H1 (cell line): ENCODE measurements at regions not wholly inside any gene's neighbourhood (a gene's known extent, or its start where the extent isn't known, plus 50 kb on each side); places are given as distances from the start of the nearest gene placed in this dataset.

Experiments used
- CTCF ChIA-PET: fragments of 300-600 bp; sonication (Branson Sonifier 250); formaldehyde crosslinking; loops from one replicate; lab custom pipeline; 2021; ENCODE audit not compliant: partially characterized antibody; lab: Charles Lee
- POLR2A ChIA-PET: fragments of 300-600 bp; sonication (Branson Sonifier 250); formaldehyde crosslinking; loops from one replicate; lab custom pipeline; 2021; ENCODE audit warnings: inconsistent platforms; ENCODE audit not compliant: partially characterized antibody; lab: Charles Lee
- DNase-seq, 2 experiments: peaks; one replicate each; pipeline versions ENCODE4 v3.0.0 to v3.0.0-alpha.2; 2010 to 2022; ENCODE audit warnings: low spot score in 2 of 2, low read depth in 1 of 2, mixed read lengths in 1 of 2
- FAIRE-seq: peaks from 2 replicates; lab custom pipeline; 2011; peaks lifted over from hg19 to GRCh38; lab: Jason Lieb, UNC
- H2AFZ ChIP-seq: 2 replicates; pipeline ENCODE4 v1.8.1; 2012; ENCODE audit warnings: low read length, inconsistent platforms
- H2AK5ac ChIP-seq: 2 replicates; pipeline ENCODE4 v1.6.1; 2013; ENCODE audit warnings: low read depth, low read length
- H2BK120ac ChIP-seq: replicated peaks from 2 replicates; pipeline ENCODE3; 2013; ENCODE audit warnings: low read depth, low read length, inconsistent platforms
- H2BK12ac ChIP-seq: 2 replicates; pipeline ENCODE4 v1.6.1; 2013; ENCODE audit warnings: low read depth, low read length
- H2BK15ac ChIP-seq: 2 replicates; pipeline ENCODE4 v1.6.1; 2013; ENCODE audit warnings: low read length
- H2BK20ac ChIP-seq: 2 replicates; pipeline ENCODE4 v1.6.1; 2013; ENCODE audit warnings: low read length
- H2BK5ac ChIP-seq: 2 replicates; pipeline ENCODE4 v1.6.1; 2013; ENCODE audit warnings: low read depth, low read length
- H3K14ac ChIP-seq: 2 replicates; pipeline ENCODE4 v1.6.1; 2013; ENCODE audit warnings: inconsistent platforms; ENCODE audit not compliant: insufficient read length
- H3K18ac ChIP-seq: 2 replicates; pipeline ENCODE4 v1.6.1; 2013; ENCODE audit warnings: low read length; ENCODE audit errors: extremely low read depth
- H3K23ac ChIP-seq: 2 replicates; pipeline ENCODE4 v1.6.1; 2013; ENCODE audit warnings: inconsistent platforms; ENCODE audit not compliant: insufficient read length
- H3K23me2 ChIP-seq: 2 replicates; pipeline ENCODE4 v1.6.1; 2013; ENCODE audit warnings: low read depth, low read length
- H3K27ac ChIP-seq: 2 replicates; pipeline ENCODE4 v1.6.1; 2011; ENCODE audit warnings: low read depth, low read length, inconsistent platforms
- H3K27me3 ChIP-seq, 4 experiments: replicated peaks in 1 of 4; 1 replicate in 1 of 4; 2 replicates in 3 of 4; pipeline versions ENCODE4 v1.6.1 to v1.8.1; 2011 to 2013; ENCODE audit warnings: low read length in 3 of 4, mild to moderate bottlenecking in 3 of 4, inconsistent platforms in 2 of 4, mixed read lengths in 2 of 4, moderate library complexity in 1 of 4; ENCODE audit not compliant: control insufficient read depth in 3 of 4, insufficient read depth in 3 of 4; ENCODE audit errors: extremely low read depth in 1 of 4
- H3K36me3 ChIP-seq, 4 experiments: 2 replicates each; pipeline versions ENCODE4 v1.6.1 to v1.8.1; 2011 to 2013; ENCODE audit warnings: mild to moderate bottlenecking in 4 of 4, low read length in 3 of 4, moderate library complexity in 2 of 4, control low read depth in 1 of 4, inconsistent platforms in 1 of 4; ENCODE audit not compliant: insufficient read depth in 4 of 4, control insufficient read depth in 2 of 4
- H3K4ac ChIP-seq: replicated peaks from 2 replicates; pipeline ENCODE3; 2013; ENCODE audit warnings: low read length, low read depth, mixed read lengths, inconsistent platforms; ENCODE audit not compliant: insufficient read length
- H3K4me1 ChIP-seq, 4 experiments: replicated peaks in 1 of 4; 1 replicate in 1 of 4; 2 replicates in 3 of 4; pipeline versions ENCODE4 v1.6.1 to v1.8.1; 2011 to 2013; ENCODE audit warnings: low read length in 3 of 4, inconsistent platforms in 2 of 4, mixed read lengths in 1 of 4; ENCODE audit not compliant: insufficient read depth in 4 of 4, control insufficient read depth in 3 of 4
- H3K4me2 ChIP-seq, 2 experiments: 2 replicates each; pipeline versions ENCODE4 v1.6.1 to v1.8.1; 2011 to 2013; ENCODE audit warnings: low read depth in 2 of 2, low read length in 2 of 2, control low read depth in 1 of 2, inconsistent platforms in 1 of 2, mild to moderate bottlenecking in 1 of 2; ENCODE audit not compliant: insufficient read depth in 1 of 2
- H3K4me3 ChIP-seq, 4 experiments: fragments of 200-600, 300-600 bp in 1 of 4; sonication (generic), shearing (Covaris generic), sonication (Bioruptor Twin) in 1 of 4; 2 replicates each; pipeline versions ENCODE4 v1.5.1 to v1.8.1; 2011 to 2016; ENCODE audit warnings: low read length in 4 of 4, low read depth in 3 of 4, control low read depth in 2 of 4, inconsistent platforms in 2 of 4, mild to moderate bottlenecking in 2 of 4, mixed read lengths in 1 of 4, moderate library complexity in 1 of 4; ENCODE audit not compliant: insufficient read depth in 2 of 4; ENCODE audit errors: extremely low read depth in 1 of 4
- H3K56ac ChIP-seq: replicated peaks from 2 replicates; pipeline ENCODE3; 2013; ENCODE audit warnings: low read depth, mild to moderate bottlenecking, mixed read lengths, low read length, inconsistent platforms; ENCODE audit not compliant: insufficient read length
- H3K79me1 ChIP-seq: 2 replicates; pipeline ENCODE4 v1.6.1; 2013; ENCODE audit warnings: low read depth, low read length, control low read depth
- H3K79me2 ChIP-seq, 2 experiments: 2 replicates each; pipeline versions ENCODE4 v1.6.1 to v1.8.1; 2012 to 2013; ENCODE audit warnings: low read length in 2 of 2, mild to moderate bottlenecking in 2 of 2, inconsistent platforms in 1 of 2; ENCODE audit not compliant: insufficient read depth in 2 of 2, control insufficient read depth in 1 of 2
- H3K9ac ChIP-seq, 4 experiments: replicated peaks in 1 of 4; 1 replicate in 1 of 4; 2 replicates in 3 of 4; pipeline versions ENCODE4 v1.6.1 to v1.8.1; 2011 to 2013; ENCODE audit warnings: low read depth in 3 of 4, low read length in 3 of 4, control low read depth in 2 of 4, mild to moderate bottlenecking in 2 of 4, moderate library complexity in 2 of 4, inconsistent platforms in 1 of 4; ENCODE audit errors: extremely low read depth in 1 of 4
- H3K9me3 ChIP-seq, 2 experiments: 2 replicates each; pipeline versions ENCODE4 v1.6.1 to v1.8.1; 2012 to 2013; ENCODE audit warnings: mild to moderate bottlenecking in 2 of 2, moderate library complexity in 2 of 2, control low read depth in 1 of 2, inconsistent platforms in 1 of 2, low read depth in 1 of 2, low read length in 1 of 2, mixed read lengths in 1 of 2; ENCODE audit not compliant: insufficient read depth in 2 of 2
- H4K20me1 ChIP-seq, 2 experiments: replicated peaks in 1 of 2; 2 replicates each; pipeline versions ENCODE3 to v1.8.1; 2011 to 2013; ENCODE audit warnings: inconsistent platforms in 2 of 2, low read length in 2 of 2, mild to moderate bottlenecking in 1 of 2; ENCODE audit not compliant: insufficient read depth in 2 of 2, control insufficient read depth in 1 of 2
- H4K5ac ChIP-seq: 2 replicates; pipeline ENCODE4 v1.6.1; 2013; ENCODE audit warnings: low read length, low read depth, mixed read lengths, inconsistent platforms; ENCODE audit not compliant: insufficient read length
- H4K8ac ChIP-seq: 2 replicates; pipeline ENCODE4 v1.8.0; 2013; ENCODE audit warnings: mild to moderate bottlenecking, moderate library complexity, low read length, inconsistent platforms; ENCODE audit not compliant: insufficient read depth; ENCODE audit errors: extremely low read depth
- H4K91ac ChIP-seq: replicated peaks from 2 replicates; pipeline ENCODE3; 2013; ENCODE audit warnings: low read length, mixed read lengths, inconsistent platforms; ENCODE audit not compliant: insufficient read length
- BRCA1 ChIP-seq: IDR thresholded peaks from 2 replicates; pipeline ENCODE4 v1.6.1; 2012; ENCODE audit warnings: low read depth, low read length, improper control_type of control experiment
- CBX5 ChIP-seq: fragments of 300-800, 300-1000 bp; sonication (generic); IDR thresholded peaks from 2 replicates; pipeline ENCODE4 v1.7.1; 2016; ENCODE audit warnings: antibody characterized with exemption, low read length, low read depth
- CEBPB ChIP-seq: IDR thresholded peaks from 2 replicates; pipeline ENCODE4 v1.6.1; 2012; ENCODE audit warnings: low read depth, low read length
- EGR1 ChIP-seq: IDR thresholded peaks from 2 replicates; pipeline ENCODE4 v1.6.1; 2011; ENCODE audit warnings: low read depth, low read length, borderline replicate concordance
- FOSL1 ChIP-seq: IDR thresholded peaks from 2 replicates; pipeline ENCODE4 v1.6.1; 2011; ENCODE audit warnings: mild to moderate bottlenecking, low read depth, low read length, moderate library complexity; ENCODE audit not compliant: insufficient read depth
- JUN ChIP-seq: IDR thresholded peaks from 2 replicates; pipeline ENCODE4 v1.6.1; 2011; ENCODE audit warnings: low read depth, mild to moderate bottlenecking, improper control_type of control experiment, low read length
- KDM4A ChIP-seq: IDR thresholded peaks from one replicate; pipeline ENCODE4 v1.7.1; 2012; ENCODE audit warnings: low read depth, mild to moderate bottlenecking, moderate library complexity, low read length, inconsistent platforms; ENCODE audit not compliant: severe bottlenecking
- TCF12 ChIP-seq: IDR thresholded peaks from 2 replicates; pipeline ENCODE4 v1.6.1; 2011; ENCODE audit warnings: low read depth, mild to moderate bottlenecking, low read length
- ZNF274 ChIP-seq: IDR thresholded peaks from 2 replicates; pipeline ENCODE4 v1.7.0; 2012; ENCODE audit warnings: low read length, borderline replicate concordance; ENCODE audit errors: extremely low read depth
- WGBS, 2 experiments: shearing (Covaris generic) in 1 of 2; methylation state at CpG; one replicate each; pipeline versions ENCODE4 v1.1.6 to v1.1.7; 2013 to 2015; ENCODE audit warnings: low lambda C conversion rate in 2 of 2, mixed read lengths in 2 of 2, inconsistent platforms in 1 of 2, low coverage in 1 of 2, missing lambda C conversion rate in 1 of 2; ENCODE audit not compliant: insufficient replicate concordance in 2 of 2, insufficient coverage in 1 of 2, insufficient read length in 1 of 2; ENCODE audit errors: extremely low coverage in 1 of 2, missing lambda C conversion rate in 1 of 2; 5-methylcytosine and 5-hydroxymethylcytosine counted together
- TF ChIP-seq, protein P1 (sequence below): IDR thresholded peaks from 2 replicates; pipeline ENCODE4 v1.6.1; 2012; ENCODE audit warnings: low read length, inconsistent platforms
- TF ChIP-seq, protein P2 (sequence below): IDR thresholded peaks from 2 replicates; pipeline ENCODE4 v1.6.1; 2011; ENCODE audit warnings: low read depth, mild to moderate bottlenecking, low read length; ENCODE audit not compliant: insufficient read depth

DNA sequence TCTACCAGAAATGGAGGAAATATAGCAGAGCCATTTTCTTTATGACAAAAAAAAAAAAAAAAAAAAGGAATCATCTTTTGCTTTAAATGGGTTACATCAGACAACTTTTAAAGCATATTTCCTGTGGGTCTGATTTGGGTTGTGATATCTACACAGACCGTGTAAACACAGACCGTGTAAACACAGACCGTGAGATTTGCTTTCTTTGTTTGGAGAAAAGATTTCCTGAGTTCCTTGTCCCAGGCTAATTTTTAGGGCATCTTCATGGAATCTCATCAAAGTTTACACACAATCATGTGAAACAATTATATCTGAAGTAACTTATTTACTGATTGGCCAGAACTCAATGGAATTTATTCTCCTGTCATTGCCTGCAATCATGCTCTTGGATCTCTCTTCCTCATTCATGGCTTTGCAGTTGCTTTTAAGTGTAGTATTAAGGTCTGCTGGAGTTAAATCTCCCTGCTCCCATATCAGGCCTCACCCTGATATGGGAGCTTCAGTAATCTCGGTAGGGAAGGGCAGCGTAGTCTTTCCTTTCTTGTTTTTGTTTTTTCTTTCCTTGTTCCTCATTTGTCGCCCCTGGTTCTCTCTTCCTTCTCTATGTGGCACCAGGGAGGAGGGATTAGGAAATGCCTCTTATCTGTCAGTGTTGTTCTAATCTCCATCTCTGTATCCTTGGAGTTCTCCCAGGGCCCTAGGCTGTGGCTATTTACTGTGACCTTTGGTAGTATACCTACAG is 248.6 kb upstream of the JADE1 start:
- H3K4me1 ChIP-seq: no peaks in the 10 kb centered on the region; a peak in 1 of 7 replicates
- no peaks in the 10 kb centered on the region for H3K9me3 ChIP-seq
- DNase-seq (no peak), FAIRE-seq (no peak)
- H2AFZ ChIP-seq: peak overlapping the region; percentile 18; the same call in 1 of the 2 replicates
- H2BK5ac ChIP-seq: no peak overlapping the region
- H3K79me2 ChIP-seq: no peaks in the 10 kb centered on the region
- no peak overlapping the region for H2AK5ac ChIP-seq
- 77% methylated on average over 6 of the region's 6 CpGs; no CpG with 5 or more reads in 1 of the 2 experiments for WGBS, 2 experiments
- no peak overlapping the region for H2BK20ac ChIP-seq
- H3K14ac ChIP-seq: no peak overlapping the region
- no peak overlapping the region for H4K8ac ChIP-seq
- H3K36me3 ChIP-seq: no peaks in the 10 kb centered on the region
- ChIA-PET POLR2A (interaction anchor here (1.9 kb wide), 1 partner anchor 251 kb away, joined by 5 read pairs; no protein-coding TSS in a partner anchor), CTCF (interaction anchor here (1.6 kb wide), 1 partner anchor 16 kb away, joined by 4 read pairs; no protein-coding TSS in a partner anchor)
- no peak overlapping the region for H4K5ac ChIP-seq
- H4K20me1 ChIP-seq: no peaks in the 10 kb centered on the region
- H3K27ac ChIP-seq: no peak overlapping the region
- no peak overlapping the region for H2BK120ac ChIP-seq
- no peaks in the 10 kb centered on the region for H3K23me2 ChIP-seq
- H3K18ac ChIP-seq: no peak overlapping the region
- no peak overlapping the region for H3K4me3 ChIP-seq
- H3K9ac ChIP-seq: no peak overlapping the region
- no peak overlapping the region for H3K23ac ChIP-seq
- H2BK12ac ChIP-seq: no peak overlapping the region
- H3K4ac ChIP-seq: no peak overlapping the region
- H3K79me1 ChIP-seq: no peaks in the 10 kb centered on the region
- H4K91ac ChIP-seq: no peak overlapping the region
- H3K56ac ChIP-seq: no peak overlapping the region
- H3K4me2 ChIP-seq: no peak overlapping the region
- H3K27me3 ChIP-seq: no peaks in the 10 kb centered on the region
- no peak overlapping the region for H2BK15ac ChIP-seq
- TF ChIP-seq EGR1: no peak
- TF ChIP-seq, protein P1, sequence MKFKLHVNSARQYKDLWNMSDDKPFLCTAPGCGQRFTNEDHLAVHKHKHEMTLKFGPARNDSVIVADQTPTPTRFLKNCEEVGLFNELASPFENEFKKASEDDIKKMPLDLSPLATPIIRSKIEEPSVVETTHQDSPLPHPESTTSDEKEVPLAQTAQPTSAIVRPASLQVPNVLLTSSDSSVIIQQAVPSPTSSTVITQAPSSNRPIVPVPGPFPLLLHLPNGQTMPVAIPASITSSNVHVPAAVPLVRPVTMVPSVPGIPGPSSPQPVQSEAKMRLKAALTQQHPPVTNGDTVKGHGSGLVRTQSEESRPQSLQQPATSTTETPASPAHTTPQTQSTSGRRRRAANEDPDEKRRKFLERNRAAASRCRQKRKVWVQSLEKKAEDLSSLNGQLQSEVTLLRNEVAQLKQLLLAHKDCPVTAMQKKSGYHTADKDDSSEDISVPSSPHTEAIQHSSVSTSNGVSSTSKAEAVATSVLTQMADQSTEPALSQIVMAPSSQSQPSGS: no peak
- no peak for TF ChIP-seq JUN
- no peak for TF ChIP-seq CBX5
- no peak for TF ChIP-seq FOSL1
- TF ChIP-seq, protein P2, sequence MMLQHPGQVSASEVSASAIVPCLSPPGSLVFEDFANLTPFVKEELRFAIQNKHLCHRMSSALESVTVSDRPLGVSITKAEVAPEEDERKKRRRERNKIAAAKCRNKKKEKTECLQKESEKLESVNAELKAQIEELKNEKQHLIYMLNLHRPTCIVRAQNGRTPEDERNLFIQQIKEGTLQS: no peak
- no peak for TF ChIP-seq CEBPB
- TF ChIP-seq KDM4A: no peak
- TF ChIP-seq TCF12: no peak
- TF ChIP-seq BRCA1: no peak
- TF ChIP-seq ZNF274: no peak
